Lower leg skin (tissue), 4 donors: ENCODE measurements at regions not wholly inside any gene's neighbourhood (a gene's known extent, or its start where the extent isn't known, plus 50 kb on each side); places are given as distances from the start of the nearest gene placed in this dataset.
A peak's percentile ranks its signal among the peaks of the same experiment; 100 is the strongest.

Experiments
- DNase-seq, 2 donors: peaks; one replicate each; pipeline ENCODE4 v3.0.0-alpha.2; 2019; ENCODE audit warnings: low spot score in 2 of 2
- H3K4me3 ChIP-seq: fragments of 200-600 bp; sonication (generic); 2 replicates; pipeline ENCODE4 v1.5.1; 2017; ENCODE audit warnings: mild to moderate bottlenecking, low read depth; ENCODE audit not compliant: poor library complexity, severe bottlenecking
- CTCF ChIP-seq, 3 donors: fragments of 450-650 bp; IDR thresholded peaks; one replicate each; pipeline ENCODE4 v1.5.1; 2016; ENCODE audit warnings: antibody characterized with exemption in 3 of 3, mild to moderate bottlenecking in 3 of 3, moderate library complexity in 2 of 3
- POLR2A ChIP-seq, 2 donors: fragments of 450-650 bp; IDR thresholded peaks; one replicate each; pipeline ENCODE4 v1.6.1; 2016 to 2017; ENCODE audit warnings: antibody characterized with exemption in 2 of 2, mild to moderate bottlenecking in 1 of 2, moderate library complexity in 1 of 2
- WGBS, 2 donors: methylation state at CpG; one replicate each; pipeline ENCODE4 v1.1.5; 2018; 5-methylcytosine and 5-hydroxymethylcytosine counted together
- intact Hi-C: fragments of 100-400 bp; cut with DNase I; formaldehyde crosslinking; loops from one replicate; pipeline ENCODE4 v1.15.0; 2023; ENCODE audit warnings: low total_unique reads

- H3K4me3 ChIP-seq, result no peak overlapping the region
- 83 to 87% methylated on average over 4 of the region's 4 CpGs for WGBS, 2 donors
- TF ChIP-seq CTCF (IDR thresholded peaks at IDR 0.05) (no peak), POLR2A (IDR thresholded peaks at IDR 0.05) (no peak)
- no peak for DNase-seq
- intact Hi-C loops, result no loop called here
These were observed 324.3 kb downstream of the FOXL1 start for GRCh38 chr16:86902656-86903001.

DNA sequence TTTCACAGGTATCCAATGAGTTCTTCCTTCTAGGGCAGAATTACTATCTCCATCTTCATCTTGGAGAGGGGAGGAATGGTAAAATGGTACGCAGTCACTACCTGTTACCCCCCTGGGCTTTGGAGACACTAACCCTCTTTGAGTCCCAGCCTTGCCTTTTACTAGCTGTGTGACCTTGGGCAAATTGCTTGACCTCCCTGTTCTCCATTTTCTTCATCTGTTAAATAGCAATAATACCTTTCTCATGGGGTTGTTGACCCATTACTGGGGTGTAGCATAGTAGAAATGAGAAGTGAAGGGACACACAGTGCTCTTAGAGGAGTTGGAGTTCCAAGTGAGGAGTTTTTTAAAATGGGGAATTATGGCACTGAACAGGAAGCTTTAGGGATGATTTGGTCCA lies 324.7 kb downstream of the FOXL1 start:
- WGBS, 2 donors, result 93 to 100% methylated on average over 1 of the region's 1 CpG
- no peak for DNase-seq

DNA sequence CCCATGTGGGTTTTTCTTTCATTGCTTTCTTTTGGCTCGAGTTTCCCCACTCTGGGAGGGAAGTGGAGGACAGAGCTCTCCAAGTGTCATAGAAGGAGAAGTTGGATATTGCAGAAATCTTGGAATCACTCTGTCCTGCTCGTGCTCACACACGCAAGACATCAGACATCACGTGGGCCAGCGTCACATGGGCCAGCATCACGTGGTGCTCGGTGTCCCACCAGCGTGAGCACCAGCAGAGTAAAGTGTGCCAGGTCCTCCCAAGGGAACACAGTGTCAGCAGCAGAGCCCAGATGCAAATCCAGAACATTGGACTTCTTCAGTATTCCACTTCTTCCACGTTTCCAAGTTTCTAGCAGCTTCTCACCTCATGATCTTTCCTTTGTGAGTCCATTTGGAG lies 327.0 kb downstream of the FOXL1 start:
- intact Hi-C loops, result loop anchor here (5.0 kb wide), 1 partner anchor 843 kb away; no protein-coding TSS in a partner anchor

More for the DNA sequence above, 324.7 kb downstream of the FOXL1 start:
- intact Hi-C loops, result no loop called here
- H3K4me3 ChIP-seq, result no peak overlapping the region
- no peak for TF ChIP-seq POLR2A (IDR thresholded peaks at IDR 0.05)
- TF ChIP-seq CTCF (IDR thresholded peaks at IDR 0.05), result no peak

GRCh38 chr16:86906623-86907022 lies 328.3 kb downstream of the FOXL1 start:
- H3K4me3 ChIP-seq, result no peak overlapping the region
- intact Hi-C loops, result loop anchor here (5.0 kb wide), 1 partner anchor 844 kb away; no protein-coding TSS in a partner anchor
- 85 to 88% methylated on average over 14 of the region's 14 CpGs for WGBS, 2 donors
- TF ChIP-seq CTCF (IDR thresholded peaks at IDR 0.05) (no peak), POLR2A (IDR thresholded peaks at IDR 0.05) (no peak)
- no peak for DNase-seq

More for the DNA sequence above, 327.0 kb downstream of the FOXL1 start:
- TF ChIP-seq POLR2A (IDR thresholded peaks at IDR 0.05), result no peak
- no peak for TF ChIP-seq CTCF (IDR thresholded peaks at IDR 0.05)
- no peak for DNase-seq
- no peak overlapping the region for H3K4me3 ChIP-seq
- 59 to 70% methylated on average over 9 of the region's 9 CpGs for WGBS, 2 donors

DNA sequence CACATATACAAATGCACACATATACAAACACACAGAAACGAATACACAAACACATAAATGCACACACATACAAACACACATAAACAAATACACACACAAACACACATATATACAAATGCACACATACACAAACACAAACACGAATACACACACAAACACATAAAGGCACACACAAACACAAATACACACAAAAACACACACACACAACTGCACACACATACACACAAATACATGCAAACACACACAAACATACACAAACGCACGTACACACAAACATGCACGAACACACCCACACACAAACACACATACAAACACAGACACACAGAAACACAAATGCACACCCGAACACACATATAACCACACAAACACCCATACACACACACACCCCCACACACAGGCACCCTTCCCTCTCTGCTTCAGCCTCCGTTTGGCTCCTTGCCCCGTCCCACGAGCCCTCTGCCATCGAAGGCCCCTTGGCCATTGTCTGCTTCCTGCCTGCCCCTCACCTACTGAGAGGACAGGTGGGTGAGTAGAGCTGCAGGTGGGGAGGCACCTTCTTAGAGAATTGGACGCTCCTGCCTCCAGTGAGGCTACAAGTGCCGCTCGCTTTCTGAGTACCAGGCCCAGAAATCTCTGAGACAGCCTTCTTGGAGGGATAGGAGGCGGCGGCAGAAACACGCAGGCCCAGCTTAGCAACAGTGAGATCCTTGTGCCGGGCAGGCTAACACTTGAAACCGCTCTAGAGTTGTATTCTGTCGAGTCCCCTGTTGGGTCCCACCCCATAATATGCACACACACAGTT lies 331.2 kb downstream of the FOXL1 start:
- 83 to 86% methylated on average over 19 of the region's 19 CpGs for WGBS, 2 donors
- no peak overlapping the region for H3K4me3 ChIP-seq
- peak in 1 of 3 donors; percentile 13 for TF ChIP-seq CTCF (IDR thresholded peaks at IDR 0.05)
- no peak for TF ChIP-seq POLR2A (IDR thresholded peaks at IDR 0.05)
- intact Hi-C loops, result loop anchor here (5.0 kb wide), 1 partner anchor 847 kb away; no protein-coding TSS in a partner anchor
- no peak for DNase-seq
